Chondrocyte (in vitro differentiated cells): ENCODE measurements at regions not wholly inside any gene's neighbourhood (a gene's known extent, or its start where the extent isn't known, plus 50 kb on each side); places are given as distances from the start of the nearest gene placed in this dataset.

Source experiments
- DNase-seq: peaks from one replicate; pipeline ENCODE4 v3.0.0; 2021; ENCODE audit warnings: mixed read lengths, low spot score
- H3K27ac Mint-ChIP-seq: one replicate; pipeline ENCODE4 v1.8.0; 2021; ENCODE audit warnings: mild to moderate bottlenecking, moderate library complexity, mixed read lengths; ENCODE audit not compliant: unreplicated experiment
- H3K27me3 Mint-ChIP-seq: 2 replicates; pipeline ENCODE4 v1.8.0; 2021; ENCODE audit warnings: low read depth, mixed read lengths
- H3K36me3 Mint-ChIP-seq: 2 replicates; pipeline ENCODE4 v1.8.0; 2021; ENCODE audit warnings: low read depth, mixed read lengths
- H3K4me1 Mint-ChIP-seq: 2 replicates; pipeline ENCODE4 v1.8.0; 2021; ENCODE audit warnings: low read depth, mild to moderate bottlenecking, mixed read lengths
- H3K4me3 Mint-ChIP-seq: one replicate; pipeline ENCODE4 v1.8.0; 2021; ENCODE audit warnings: mild to moderate bottlenecking, moderate library complexity, mixed read lengths; ENCODE audit not compliant: unreplicated experiment
- H3K9me3 Mint-ChIP-seq: 2 replicates; pipeline ENCODE4 v1.8.0; 2021; ENCODE audit warnings: low read depth, mixed read lengths
- CTCF ChIP-seq: fragments of 200-600 bp; sonication (generic); IDR thresholded peaks from 2 replicates; pipeline ENCODE4 v1.5.0; 2021; ENCODE audit warnings: antibody characterized with exemption, mild to moderate bottlenecking, moderate library complexity

- TF ChIP-seq CTCF: no peak
- no peak for DNase-seq
- no peaks in the 10 kb centered on the region for H3K9me3 Mint-ChIP-seq
Observed at GRCh38 chr4:85409251-85409650, 65.7 kb upstream of the ARHGAP24 start.

GRCh38 chr4:85411386-85411785, 63.6 kb upstream of the ARHGAP24 start:
- no peak for DNase-seq
- Mint-ChIP-seq H3K36me3 (no peaks in the 10 kb centered on the region), H3K4me3 (no peak overlapping the region), H3K27ac (no peak overlapping the region), H3K4me1 (no peaks in the 10 kb centered on the region), H3K9me3 (no peaks in the 10 kb centered on the region), H3K27me3 (no peaks in the 10 kb centered on the region)
- TF ChIP-seq CTCF: no peak

More at GRCh38 chr4:85409251-85409650, 65.7 kb upstream of the ARHGAP24 start:
- H3K4me1 Mint-ChIP-seq: no peaks in the 10 kb centered on the region
- no peak overlapping the region for H3K27ac Mint-ChIP-seq
- no peak overlapping the region for H3K4me3 Mint-ChIP-seq
- no peaks in the 10 kb centered on the region for H3K27me3 Mint-ChIP-seq
- no peaks in the 10 kb centered on the region for H3K36me3 Mint-ChIP-seq

- no peaks in the 10 kb centered on the region for H3K9me3 Mint-ChIP-seq
- H3K4me1 Mint-ChIP-seq: no peaks in the 10 kb centered on the region
Observed at GRCh38 chr4:85414972-85415371, 60.0 kb upstream of the ARHGAP24 start.

GRCh38 chr4:85416094-85416493, 58.9 kb upstream of the ARHGAP24 start:
- no peaks in the 10 kb centered on the region for H3K9me3 Mint-ChIP-seq
- no peak for TF ChIP-seq CTCF
- no peak overlapping the region for H3K27ac Mint-ChIP-seq
- H3K4me3 Mint-ChIP-seq: no peak overlapping the region
- H3K27me3 Mint-ChIP-seq: no peaks in the 10 kb centered on the region
- no peaks in the 10 kb centered on the region for H3K4me1 Mint-ChIP-seq
- no peaks in the 10 kb centered on the region for H3K36me3 Mint-ChIP-seq
- no peak for DNase-seq

More at GRCh38 chr4:85414972-85415371, 60.0 kb upstream of the ARHGAP24 start:
- Mint-ChIP-seq H3K4me3 (no peak overlapping the region), H3K27ac (no peak overlapping the region), H3K36me3 (no peaks in the 10 kb centered on the region), H3K27me3 (no peaks in the 10 kb centered on the region)
- no peak for TF ChIP-seq CTCF
- DNase-seq: no peak

- no peak overlapping the region for H3K27ac Mint-ChIP-seq
- DNase-seq: no peak
- H3K27me3 Mint-ChIP-seq: no peaks in the 10 kb centered on the region
- no peaks in the 10 kb centered on the region for H3K36me3 Mint-ChIP-seq
- TF ChIP-seq CTCF: no peak
- H3K9me3 Mint-ChIP-seq: peaks cover under 1% of the 10 kb centered on the region
- no peaks in the 10 kb centered on the region for H3K4me1 Mint-ChIP-seq
- H3K4me3 Mint-ChIP-seq: no peak overlapping the region
Observed at GRCh38 chr4:85419103-85419502, 55.8 kb upstream of the ARHGAP24 start.
